Middle frontal gyrus (tissue), 1 donor: ENCODE measurements at regions not wholly inside any gene's neighbourhood (a gene's known extent, or its start where the extent isn't known, plus 50 kb on each side); places are given as distances from the start of the nearest gene placed in this dataset.
"Not testable (repeated sequence)": the region's sequence is repeated elsewhere in the genome, so short reads cannot be mapped to it uniquely, and the experiment has no call there.

ENCODE experiments used
- DNase-seq: peaks from one replicate; pipeline ENCODE4 v3.0.0-alpha.2; 2015; ENCODE audit warnings: low spot score; ENCODE audit errors: extremely low spot score

- no peak for DNase-seq
Observed at GRCh38 chr5:29001666-29002065, 1963.3 kb upstream of the CDH9 start.

- DNase-seq = no peak
Observed at GRCh38 chr5:28984639-28985038, 1946.3 kb upstream of the CDH9 start.

- DNase-seq = no peak
Observed at GRCh38 chr5:28975508-28975907, 1937.1 kb upstream of the CDH9 start.

GRCh38 chr5:28967848-28968247 lies 1929.5 kb upstream of the CDH9 start:
- no peak for DNase-seq

- no peak for DNase-seq
Observed at GRCh38 chr5:28961816-28962215, 1923.4 kb upstream of the CDH9 start.

- no peak for DNase-seq
Observed at GRCh38 chr5:28958581-28958980, 1920.2 kb upstream of the CDH9 start.

- DNase-seq = no peak
Observed at GRCh38 chr5:28957450-28957849, 1919.1 kb upstream of the CDH9 start.

- DNase-seq = no peak
Observed at GRCh38 chr5:28954074-28954473, 1915.7 kb upstream of the CDH9 start.

GRCh38 chr5:28947865-28948264 lies 1909.5 kb upstream of the CDH9 start:
- DNase-seq = no peak

- no peak for DNase-seq
Observed at GRCh38 chr5:28945859-28946258, 1907.5 kb upstream of the CDH9 start.

- DNase-seq = not testable (repeated sequence)
Observed at GRCh38 chr5:28929366-28929765, 1891.0 kb upstream of the CDH9 start.

GRCh38 chr5:28928327-28928790 lies 1890.0 kb upstream of the CDH9 start:
- DNase-seq = not testable (repeated sequence)

GRCh38 chr5:28927559-28928326 lies 1889.4 kb upstream of the CDH9 start:
- no peak for DNase-seq

GRCh38 chr5:28926422-28926821 lies 1888.0 kb upstream of the CDH9 start:
- DNase-seq = no peak

- no peak for DNase-seq
Observed at GRCh38 chr5:28917631-28918030, 1879.2 kb upstream of the CDH9 start.

- no peak for DNase-seq
Observed at GRCh38 chr5:28914297-28914696, 1875.9 kb upstream of the CDH9 start.

- DNase-seq = no peak
Observed at GRCh38 chr5:28903643-28904042, 1865.3 kb upstream of the CDH9 start.

GRCh38 chr5:28896949-28897348 lies 1858.6 kb upstream of the CDH9 start:
- DNase-seq = no peak

GRCh38 chr5:28880936-28881335 lies 1842.5 kb upstream of the CDH9 start:
- no peak for DNase-seq

GRCh38 chr5:28877050-28877449 lies 1838.7 kb upstream of the CDH9 start:
- no peak for DNase-seq

- DNase-seq = no peak
Observed at GRCh38 chr5:28864006-28864405, 1825.6 kb upstream of the CDH9 start.

- no peak for DNase-seq
Observed at GRCh38 chr5:28862860-28863196, 1824.4 kb upstream of the CDH9 start.

- DNase-seq = no peak
Observed at GRCh38 chr5:28862137-28862859, 1823.9 kb upstream of the CDH9 start.
